HG03045 (cell line): ENCODE measurements at regions not wholly inside any gene's neighbourhood (a gene's known extent, or its start where the extent isn't known, plus 50 kb on each side); places are given as distances from the start of the nearest gene placed in this dataset.
A peak's percentile ranks its signal among the peaks of the same experiment; 100 is the strongest.

Source experiments
- ATAC-seq: cut with Tn5 transposase; IDR thresholded peaks from one replicate; pipeline ENCODE4 v1.9.1; 2021; ENCODE audit warnings: mild to moderate bottlenecking, moderate library complexity; ENCODE audit not compliant: unreplicated experiment

DNA sequence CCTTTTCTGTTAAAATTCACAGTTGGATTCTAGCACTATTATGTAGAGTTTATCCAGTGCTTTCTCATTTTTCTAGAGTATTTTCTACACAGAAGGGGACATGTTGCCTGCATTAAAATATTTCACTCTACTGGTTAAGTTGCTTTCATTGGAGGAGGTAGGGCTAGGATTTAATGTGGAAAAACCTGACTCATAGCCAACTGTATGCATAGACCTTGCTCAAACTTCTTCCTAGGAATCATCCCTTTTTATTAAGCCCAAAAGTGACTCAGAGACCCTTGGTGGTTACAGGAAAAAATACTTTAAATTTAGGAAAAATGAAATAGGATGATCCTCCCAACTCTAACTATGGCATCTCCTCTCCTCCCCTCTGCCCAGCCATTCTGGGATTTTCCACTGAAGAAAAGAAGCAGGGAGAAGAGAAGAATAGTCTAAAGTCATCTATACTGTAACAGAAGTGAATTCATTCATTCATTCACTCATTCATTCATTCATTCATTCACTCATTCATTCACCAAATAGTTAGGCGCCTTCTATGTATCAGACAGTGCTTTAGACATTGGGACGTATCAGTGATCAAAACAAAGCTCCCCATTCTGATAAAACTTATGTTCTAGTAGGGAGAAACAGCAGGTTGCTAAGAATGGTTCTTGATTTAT, 109.0 kb upstream of the HTR2A start:
- ATAC-seq: no peak

DNA sequence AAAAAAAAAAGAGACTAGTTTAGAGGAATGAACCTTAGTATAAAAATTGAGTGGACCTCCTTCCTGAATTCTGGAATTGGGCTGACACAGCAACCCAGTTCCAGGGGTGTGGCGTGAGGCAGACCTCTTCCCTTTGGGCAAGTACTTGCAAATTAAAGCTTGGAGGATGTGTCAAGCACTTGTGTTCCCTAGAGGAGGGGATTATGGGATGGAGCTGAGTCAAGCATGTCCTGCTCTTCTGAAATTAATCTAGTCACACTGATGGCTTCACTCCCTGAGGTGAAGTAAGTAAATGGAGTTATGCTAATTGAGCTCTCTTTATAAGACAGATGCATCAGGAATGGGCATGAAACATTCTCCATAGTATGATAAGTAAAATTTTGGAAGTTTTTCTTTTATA, 107.7 kb upstream of the HTR2A start:
- no peak for ATAC-seq

- no peak for ATAC-seq
Observed at GRCh38 chr13:47004027-47004426, 107.2 kb upstream of the HTR2A start.

DNA sequence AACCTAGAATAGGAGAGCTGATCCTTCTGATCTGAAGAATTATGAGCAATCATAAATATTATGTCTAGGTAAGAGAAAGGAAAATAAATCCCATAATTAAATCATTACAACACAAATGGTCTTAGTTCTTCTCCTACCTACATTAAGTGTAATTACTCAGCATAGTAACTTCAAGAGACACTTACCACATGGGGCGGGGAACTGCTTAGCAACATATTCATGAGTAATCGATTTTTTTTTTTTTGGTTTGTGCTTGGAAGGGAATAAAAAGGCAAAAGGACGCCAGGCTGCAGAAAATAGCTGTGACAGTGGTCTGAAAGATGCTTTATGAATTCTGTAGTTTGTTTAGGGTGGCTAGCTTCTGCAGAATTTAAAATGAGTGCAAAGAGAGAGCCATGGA, 103.3 kb upstream of the HTR2A start:
- no peak for ATAC-seq

GRCh38 chr13:46996316-46997030, 99.6 kb upstream of the HTR2A start:
- ATAC-seq: peak; percentile 19

DNA sequence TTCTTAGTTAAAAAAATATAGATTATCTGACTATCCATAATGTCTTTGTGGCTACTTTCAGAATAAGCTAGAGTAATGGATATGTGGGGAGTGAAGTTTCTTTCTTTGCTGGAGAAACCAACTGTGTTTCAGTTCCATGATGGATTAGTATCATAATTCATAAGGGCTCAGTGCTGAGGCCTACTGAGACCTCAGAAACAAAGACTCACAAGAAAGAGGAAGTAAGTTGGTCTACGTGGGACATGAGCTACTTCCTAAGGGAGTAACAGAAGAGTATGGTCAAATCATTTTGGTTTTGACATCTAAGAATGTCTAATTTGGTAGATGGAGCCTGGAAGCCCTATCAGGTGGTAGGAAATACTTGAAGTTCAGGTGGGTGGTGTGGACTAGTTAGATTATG, 99.0 kb upstream of the HTR2A start:
- peak; percentile 88 for ATAC-seq

DNA sequence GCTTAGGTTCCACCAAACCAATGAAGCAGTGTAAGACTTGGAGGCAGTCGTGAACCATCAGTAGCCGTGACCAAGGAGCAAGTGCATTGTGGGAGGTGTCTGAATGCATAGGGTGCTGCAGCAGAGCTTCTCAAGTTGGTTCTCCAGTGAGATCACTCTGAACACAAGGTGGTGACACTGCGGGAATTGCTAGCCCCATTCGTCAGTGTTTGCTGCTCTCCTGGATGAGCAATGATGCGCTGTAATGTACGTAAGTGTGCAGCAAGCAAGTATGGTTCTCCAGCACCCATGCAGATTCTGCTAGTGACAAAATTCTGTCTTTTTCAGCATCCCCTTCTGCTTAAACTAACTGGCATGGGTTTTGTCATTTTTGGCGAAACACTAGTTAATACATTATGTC, 97.6 kb upstream of the HTR2A start:
- no peak for ATAC-seq

DNA sequence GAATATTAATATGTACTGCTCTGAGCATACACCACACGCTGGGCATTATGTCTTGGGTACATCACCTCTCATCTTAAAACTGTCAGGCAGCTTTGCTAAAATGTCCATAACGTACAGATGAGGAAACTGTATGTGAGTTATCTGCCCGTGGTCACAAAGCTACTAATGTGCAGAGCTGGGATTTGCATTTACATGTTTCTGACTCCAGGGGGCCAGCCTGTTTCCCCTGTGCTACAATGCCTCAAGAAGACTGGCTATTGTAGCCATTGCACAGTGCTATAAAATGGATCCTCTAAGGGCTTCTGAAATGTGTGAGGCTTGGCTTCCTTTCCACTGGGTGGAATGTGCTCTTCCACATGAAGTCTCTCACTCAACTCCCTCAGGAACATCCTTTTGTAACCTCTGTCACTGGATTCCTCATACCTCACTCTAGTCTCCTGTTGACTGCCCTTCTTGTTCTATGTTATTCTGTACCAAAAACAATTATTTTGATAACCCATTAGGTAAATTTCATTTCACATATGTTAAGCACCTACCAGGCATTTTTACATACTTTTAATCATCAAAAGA, 95.6 kb upstream of the HTR2A start:
- no peak for ATAC-seq

DNA sequence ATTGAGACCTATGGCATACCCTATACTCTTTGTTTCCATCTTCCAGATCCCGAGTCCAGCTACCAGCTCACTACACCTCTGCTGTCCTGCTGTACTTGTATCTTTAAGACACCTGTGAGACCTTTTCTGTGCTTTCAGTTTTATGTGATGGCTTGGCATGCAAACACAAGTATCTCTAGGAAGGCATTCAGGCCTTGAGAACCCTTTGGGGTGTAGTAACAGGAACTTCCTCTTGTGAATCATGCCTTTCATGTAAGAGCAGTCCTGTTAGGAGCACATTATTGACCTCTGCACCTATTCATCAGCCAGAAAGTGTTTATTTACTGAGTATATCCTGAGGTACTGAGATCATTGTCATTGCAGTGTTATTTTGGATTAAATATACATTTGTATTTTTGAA, 87.0 kb upstream of the HTR2A start:
- peak; percentile 72 for ATAC-seq

- peak; percentile 91 for ATAC-seq
Observed at GRCh38 chr13:46982856-46983582, 86.2 kb upstream of the HTR2A start.

DNA sequence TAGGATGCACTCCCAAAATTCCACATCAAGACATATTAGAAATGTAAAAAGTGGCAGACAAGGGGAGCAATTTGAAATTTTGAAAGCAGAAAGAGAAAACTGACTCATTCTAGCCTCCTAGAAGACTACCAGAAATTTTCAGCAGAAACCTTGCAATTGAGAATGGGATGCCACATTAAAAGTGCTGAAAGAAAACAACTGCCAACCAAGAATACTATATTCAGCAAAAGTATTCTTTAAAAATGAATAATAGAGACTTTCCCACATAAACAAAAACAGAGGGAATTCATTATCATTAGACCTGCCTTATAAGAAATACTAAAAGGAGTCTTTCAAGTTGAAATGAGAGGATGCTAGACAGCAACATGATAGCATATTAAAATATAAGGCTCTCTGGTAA, 78.3 kb upstream of the HTR2A start:
- no peak for ATAC-seq

DNA sequence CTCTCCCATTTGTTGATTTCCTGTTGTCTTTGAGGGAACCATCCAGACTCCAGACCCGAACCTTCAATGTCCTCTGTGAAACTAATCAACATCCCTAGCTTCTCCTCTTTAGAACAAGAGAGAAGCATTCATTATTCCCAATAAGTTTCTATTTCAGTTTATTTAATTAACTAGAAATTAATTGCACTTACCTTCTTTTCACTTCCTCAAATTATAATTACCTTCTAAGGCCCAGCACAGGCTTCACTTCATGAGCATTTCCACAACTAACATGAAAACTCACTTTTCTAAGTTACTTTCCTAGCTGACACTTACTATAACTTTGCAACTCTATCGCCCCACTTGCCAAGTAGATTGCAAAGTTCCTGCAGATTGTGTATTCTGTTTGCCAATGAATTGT, 71.6 kb upstream of the HTR2A start:
- ATAC-seq: no peak

DNA sequence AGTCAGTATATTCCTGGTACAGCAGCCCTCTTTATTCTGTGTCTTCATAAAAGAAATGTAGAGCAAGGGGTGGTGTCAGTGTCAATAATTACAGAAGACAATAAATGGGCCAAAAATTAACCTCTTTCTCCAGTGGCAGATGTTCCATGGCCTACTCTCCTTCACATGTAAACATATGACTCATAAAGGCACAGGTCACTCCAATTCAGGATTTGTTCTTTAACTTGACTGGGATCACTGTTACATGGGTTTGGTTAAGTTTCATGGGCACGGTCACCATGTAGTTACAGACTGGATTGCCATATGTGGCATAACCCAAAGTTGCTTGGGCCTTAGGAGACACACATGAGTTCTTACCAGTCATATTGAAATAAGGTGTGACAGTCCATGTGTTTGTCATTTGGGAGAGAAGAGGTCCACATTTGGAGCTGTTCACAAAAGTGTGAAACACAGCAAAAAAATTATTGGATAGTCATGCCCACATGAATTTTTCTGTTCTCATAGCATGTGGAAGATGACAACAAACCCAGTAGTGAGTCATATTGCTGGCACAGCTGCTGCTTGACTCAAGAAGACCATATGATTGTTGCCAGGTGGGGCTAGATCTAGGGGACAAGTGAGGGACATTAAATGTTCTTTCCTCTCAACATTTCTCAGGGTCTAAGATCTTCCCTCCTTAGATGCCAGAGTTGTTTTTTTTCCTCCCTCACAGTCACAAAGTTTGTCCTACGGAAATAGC, 68.1 kb upstream of the HTR2A start:
- ATAC-seq: no peak

DNA sequence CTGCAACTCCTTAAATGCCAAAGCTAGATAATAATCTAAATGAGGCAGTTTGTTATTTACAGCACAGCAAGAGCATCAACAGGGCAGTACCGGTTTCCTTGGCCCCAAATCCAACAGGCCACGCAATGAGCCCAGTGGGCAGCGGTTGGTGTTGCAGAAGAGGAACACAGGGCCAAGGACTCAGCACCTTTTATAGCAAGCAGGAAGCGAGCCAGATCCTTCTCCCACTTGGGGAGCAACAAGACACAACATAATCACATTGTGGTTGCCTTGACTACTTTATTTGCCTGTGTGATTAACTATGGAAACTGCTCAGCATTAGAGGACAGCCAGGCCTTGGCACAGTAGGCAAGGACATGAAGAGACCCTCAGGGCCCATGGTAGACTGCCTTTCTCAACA, 67.1 kb upstream of the HTR2A start:
- no peak for ATAC-seq

DNA sequence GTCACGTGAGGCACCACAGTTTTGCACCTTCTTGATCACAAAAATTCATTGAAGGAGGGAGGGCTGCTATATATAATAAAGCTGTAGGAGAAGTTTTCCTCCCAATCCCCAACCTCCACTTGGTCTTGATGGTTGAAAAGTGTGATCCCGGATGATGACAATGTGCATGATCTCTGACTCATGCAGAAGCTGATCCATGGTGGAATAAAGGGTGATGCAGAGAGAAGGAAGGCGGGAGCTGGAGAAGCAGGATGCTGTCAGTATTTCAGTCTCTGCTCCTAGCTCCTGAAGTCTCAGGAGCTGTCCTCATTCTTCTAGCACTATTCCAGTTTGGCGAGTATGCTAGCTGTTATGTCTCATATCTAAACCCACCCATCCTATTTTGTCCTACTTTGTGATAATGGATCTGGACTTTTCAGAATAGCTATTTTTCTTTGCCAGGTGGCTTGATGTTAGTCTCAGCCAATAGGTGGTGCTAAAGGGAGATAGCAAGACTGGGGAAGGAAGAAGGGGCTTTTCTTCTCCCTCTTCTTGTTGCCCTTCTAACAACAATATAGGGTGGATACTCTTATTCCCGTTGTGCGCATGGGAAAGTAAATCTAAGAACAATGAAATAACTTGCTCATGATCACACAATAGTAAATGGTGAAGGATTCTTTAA, 65.6 kb upstream of the HTR2A start:
- ATAC-seq: no peak

DNA sequence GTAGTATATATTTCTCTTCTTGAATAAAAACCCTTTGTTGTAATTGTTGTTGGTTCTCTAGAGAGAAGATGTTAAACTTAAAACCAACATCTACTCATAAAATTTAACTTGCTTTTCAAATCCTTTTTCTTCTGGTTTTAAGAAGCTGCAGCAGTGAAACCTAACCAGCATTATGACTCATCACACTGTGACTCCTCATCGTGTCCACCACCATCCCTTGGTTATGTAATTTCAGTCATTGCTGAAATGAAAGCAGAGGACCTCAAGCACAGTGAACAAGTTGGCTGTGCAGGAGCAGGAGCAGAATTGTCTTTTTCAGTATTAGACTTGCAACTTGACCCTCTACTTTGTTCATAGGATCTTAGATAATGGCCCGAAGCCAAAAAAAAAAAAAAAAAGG, 64.9 kb upstream of the HTR2A start:
- ATAC-seq: peak; percentile 98

GRCh38 chr13:46953941-46954340, 57.1 kb upstream of the HTR2A start:
- ATAC-seq: no peak

DNA sequence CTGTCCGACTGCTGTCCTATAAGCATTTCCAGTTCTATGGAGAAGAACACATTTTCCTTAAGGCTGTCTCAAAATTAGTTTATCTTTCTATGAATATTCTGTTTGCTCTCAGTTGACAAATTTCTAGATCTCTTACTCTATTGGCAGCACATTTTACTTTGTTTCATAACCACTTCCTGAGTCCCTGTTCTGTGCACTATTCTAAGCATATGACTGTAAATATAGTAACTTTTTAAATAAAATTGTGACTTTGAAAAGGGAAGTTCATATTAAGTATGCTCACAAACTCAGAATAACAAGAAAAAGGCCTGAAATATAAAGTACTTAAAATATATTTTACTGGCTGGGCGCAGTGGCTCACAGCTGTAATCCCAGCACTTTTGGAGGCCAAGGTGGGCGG, 56.5 kb upstream of the HTR2A start:
- no peak for ATAC-seq

- ATAC-seq: no peak
Observed at GRCh38 chr13:46951516-46951915, 54.7 kb upstream of the HTR2A start.

GRCh38 chr13:46949211-46949610, 52.4 kb upstream of the HTR2A start:
- ATAC-seq: no peak

DNA sequence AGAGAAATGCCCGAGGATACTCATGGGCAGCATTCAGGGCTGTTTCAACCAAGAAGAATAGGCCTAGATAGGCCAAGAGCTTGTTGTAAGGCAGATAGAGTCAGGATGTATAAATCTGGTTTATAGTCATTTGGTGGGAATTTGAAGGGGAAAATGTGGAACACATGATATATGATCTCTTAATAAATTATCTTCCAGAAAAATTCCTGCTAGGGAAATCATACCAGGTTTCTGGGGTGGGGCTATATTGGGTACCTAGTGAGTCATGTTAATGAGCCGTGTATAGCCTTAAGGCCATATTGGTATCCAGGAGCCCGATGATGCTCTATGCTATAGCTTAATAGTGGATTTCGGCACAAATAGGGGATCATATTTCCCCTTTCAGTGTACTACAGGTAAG, 51.5 kb upstream of the HTR2A start:
- no peak for ATAC-seq
